HL-60 (cell line): ENCODE measurements at regions not wholly inside any gene's neighbourhood (a gene's known extent, or its start where the extent isn't known, plus 50 kb on each side); places are given as distances from the start of the nearest gene placed in this dataset.

Source experiments
- CTCF ChIP-seq: IDR thresholded peaks from one replicate; pipeline ENCODE4 v1.5.1; 2011; ENCODE audit warnings: low read length, control low read depth, inconsistent platforms; ENCODE audit not compliant: insufficient read depth
- GABPA ChIP-seq: IDR thresholded peaks from 2 replicates; pipeline ENCODE4 v1.6.1; 2012; ENCODE audit warnings: low read depth
- POLR2AphosphoS5 ChIP-seq: IDR thresholded peaks from 2 replicates; pipeline ENCODE4 v1.6.1; 2012; ENCODE audit warnings: low read depth
- REST ChIP-seq: IDR thresholded peaks from 2 replicates; pipeline ENCODE4 v1.6.1; 2012; ENCODE audit warnings: low read depth; ENCODE audit not compliant: insufficient replicate concordance
- SPI1 ChIP-seq: IDR thresholded peaks from 2 replicates; pipeline ENCODE4 v1.6.1; 2012; ENCODE audit warnings: low read depth, mild to moderate bottlenecking, borderline replicate concordance

- TF ChIP-seq CTCF (no peak), POLR2AphosphoS5 (no peak), REST (no peak), GABPA (no peak), SPI1 (no peak)
These were observed 193.1 kb upstream of the ZNF462 start for GRCh38 chr9:106669835-106670234.
